NCI-H2196 (cell line): ENCODE measurements at regions not wholly inside any gene's neighbourhood (a gene's known extent, or its start where the extent isn't known, plus 50 kb on each side); places are given as distances from the start of the nearest gene placed in this dataset.

Experiments
- DNase-seq: peaks from one replicate; lab custom pipeline; 2025; ENCODE audit not compliant: unreplicated experiment; lab: John Stamatoyannopoulos, UW

- no peak for DNase-seq
Measured at GRCh38 chr2:22993250-22993649, 391.7 kb upstream of the KLHL29 start.

GRCh38 chr2:22995576-22995975, 389.4 kb upstream of the KLHL29 start:
- no peak for DNase-seq

GRCh38 chr2:22996911-22997310, 388.1 kb upstream of the KLHL29 start:
- no peak for DNase-seq

GRCh38 chr2:22998359-22998758, 386.6 kb upstream of the KLHL29 start:
- DNase-seq = no peak

GRCh38 chr2:22999951-23000350, 385.0 kb upstream of the KLHL29 start:
- DNase-seq = no peak

- no peak for DNase-seq
Measured at GRCh38 chr2:23002234-23002633, 382.7 kb upstream of the KLHL29 start.

- DNase-seq = no peak
Measured at GRCh38 chr2:23005469-23005868, 379.5 kb upstream of the KLHL29 start.

- DNase-seq = no peak
Measured at GRCh38 chr2:23007631-23008235, 377.2 kb upstream of the KLHL29 start.

GRCh38 chr2:23008440-23008839, 376.5 kb upstream of the KLHL29 start:
- no peak for DNase-seq

- DNase-seq = no peak
Measured at GRCh38 chr2:23008951-23009350, 376.0 kb upstream of the KLHL29 start.

GRCh38 chr2:23009545-23010149, 375.3 kb upstream of the KLHL29 start:
- DNase-seq = no peak

GRCh38 chr2:23012499-23012898, 372.5 kb upstream of the KLHL29 start:
- no peak for DNase-seq

GRCh38 chr2:23015651-23016200, 369.3 kb upstream of the KLHL29 start:
- no peak for DNase-seq

- DNase-seq = no peak
Measured at GRCh38 chr2:23019476-23019875, 365.5 kb upstream of the KLHL29 start.

- no peak for DNase-seq
Measured at GRCh38 chr2:23020659-23021058, 364.3 kb upstream of the KLHL29 start.

GRCh38 chr2:23021311-23022120, 363.5 kb upstream of the KLHL29 start:
- no peak for DNase-seq

GRCh38 chr2:23023722-23024121, 361.3 kb upstream of the KLHL29 start:
- DNase-seq = no peak

GRCh38 chr2:23026671-23027070, 358.3 kb upstream of the KLHL29 start:
- DNase-seq = no peak

- no peak for DNase-seq
Measured at GRCh38 chr2:23027396-23027795, 357.6 kb upstream of the KLHL29 start.

GRCh38 chr2:23028106-23028505, 356.9 kb upstream of the KLHL29 start:
- no peak for DNase-seq

- DNase-seq = no peak
Measured at GRCh38 chr2:23029111-23029510, 355.9 kb upstream of the KLHL29 start.

- no peak for DNase-seq
Measured at GRCh38 chr2:23029951-23030350, 355.0 kb upstream of the KLHL29 start.
